PFSK-1 (cell line): ENCODE measurements at regions not wholly inside any gene's neighbourhood (a gene's known extent, or its start where the extent isn't known, plus 50 kb on each side); places are given as distances from the start of the nearest gene placed in this dataset.

Experiments
- FOXP2 ChIP-seq: optimal IDR thresholded peaks from 2 replicates; pipeline ENCODE3; 2011; ENCODE audit warnings: borderline replicate concordance, control low read depth, inconsistent platforms; ENCODE audit not compliant: insufficient read depth; ENCODE audit errors: extremely low read length, extremely low read depth
- POLR2AphosphoS5 ChIP-seq: IDR thresholded peaks from 2 replicates; pipeline ENCODE4 v1.6.1; 2012; ENCODE audit warnings: low read depth, mild to moderate bottlenecking, control low read depth, low read length, moderate library complexity
- REST ChIP-seq, 2 experiments: IDR thresholded peaks; 2 replicates each; pipeline versions ENCODE4 v1.6.1 to v1.8.0; 2011 to 2012; ENCODE audit warnings: low read depth in 2 of 2, low read length in 2 of 2, control low read depth in 1 of 2, inconsistent platforms in 1 of 2, mild to moderate bottlenecking in 1 of 2, moderate library complexity in 1 of 2; ENCODE audit not compliant: insufficient read depth in 1 of 2
- SIN3A ChIP-seq: IDR thresholded peaks from 2 replicates; pipeline ENCODE4 v1.6.1; 2012; ENCODE audit warnings: mild to moderate bottlenecking, low read length, moderate library complexity, borderline replicate concordance; ENCODE audit not compliant: insufficient read depth
- TAF1 ChIP-seq: IDR thresholded peaks from 2 replicates; pipeline ENCODE4 v1.6.1; 2012; ENCODE audit warnings: low read length, control low read depth, borderline replicate concordance; ENCODE audit not compliant: insufficient read depth

GRCh38 chr12:88945051-88945732 lies 364.9 kb upstream of the KITLG start:
- TF ChIP-seq REST (IDR thresholded peaks at IDR 0.05; ENCODE audit: insufficient read depth in 1 of 2, low read depth in 2 of 2, low read length in 2 of 2), result no peak
- no peak for TF ChIP-seq TAF1
- TF ChIP-seq POLR2AphosphoS5, result no peak
- TF ChIP-seq FOXP2, result no peak
- no peak for TF ChIP-seq SIN3A

DNA sequence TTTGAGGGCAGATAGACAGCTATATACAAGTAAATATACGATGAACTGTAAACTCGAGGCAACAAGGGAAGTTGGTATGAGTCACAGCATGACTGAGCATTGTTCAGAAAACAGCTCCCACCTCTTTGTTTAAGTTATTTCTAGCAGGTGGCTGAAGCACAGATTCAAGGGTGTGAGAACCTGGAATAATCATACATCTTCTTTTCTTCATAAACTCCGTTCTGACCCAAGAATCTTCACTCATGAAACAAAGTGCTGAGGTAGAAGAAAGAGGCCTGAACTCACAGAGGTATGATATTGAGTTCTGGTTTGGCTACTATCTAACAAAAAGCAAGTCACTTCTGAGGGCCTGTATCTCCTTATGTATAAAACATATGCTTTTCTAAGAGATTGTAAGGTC lies 364.1 kb upstream of the KITLG start:
- TF ChIP-seq SIN3A (no peak), FOXP2 (no peak), TAF1 (no peak), REST (IDR thresholded peaks at IDR 0.05; ENCODE audit: insufficient read depth in 1 of 2, low read depth in 2 of 2, low read length in 2 of 2) (no peak), POLR2AphosphoS5 (no peak)

DNA sequence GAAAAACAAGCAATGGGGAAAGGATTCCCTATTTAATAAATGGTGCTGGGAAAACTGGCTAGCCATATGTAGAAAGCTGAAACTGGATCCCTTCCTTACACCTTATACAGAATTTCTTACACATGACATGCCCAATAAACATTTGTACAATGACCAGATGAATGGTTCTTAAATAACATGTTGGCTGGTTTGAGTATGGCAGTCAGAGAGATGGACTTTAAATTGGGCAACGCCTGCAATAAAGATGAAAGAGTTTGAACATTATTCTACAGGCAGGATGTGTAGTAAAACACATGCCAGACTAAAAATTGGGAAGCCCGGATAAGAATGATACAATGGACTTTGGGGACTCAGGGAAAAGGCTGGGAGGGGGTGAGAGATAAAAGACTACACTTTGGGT lies 360.6 kb upstream of the KITLG start:
- TF ChIP-seq REST (IDR thresholded peaks at IDR 0.05; ENCODE audit: insufficient read depth in 1 of 2, low read depth in 2 of 2, low read length in 2 of 2) (no peak), POLR2AphosphoS5 (no peak), FOXP2 (no peak), SIN3A (no peak), TAF1 (no peak)

GRCh38 chr12:88935856-88936255 lies 355.6 kb upstream of the KITLG start:
- TF ChIP-seq FOXP2, result no peak
- TF ChIP-seq POLR2AphosphoS5, result no peak
- no peak for TF ChIP-seq TAF1
- TF ChIP-seq REST (IDR thresholded peaks at IDR 0.05; ENCODE audit: insufficient read depth in 1 of 2, low read depth in 2 of 2, low read length in 2 of 2), result no peak
- TF ChIP-seq SIN3A, result no peak
